Ovary (tissue), 3 donors: ENCODE measurements at regions not wholly inside any gene's neighbourhood (a gene's known extent, or its start where the extent isn't known, plus 50 kb on each side); places are given as distances from the start of the nearest gene placed in this dataset.

ENCODE experiments used
- CTCF ChIP-seq, 3 donors: fragments of 450-650 bp in 2 of 3; fragments of 200-600 bp in 1 of 3; IDR thresholded peaks; one replicate each; pipeline versions ENCODE4 v1.5.1 to v1.8.0; 2016 to 2022; ENCODE audit warnings: antibody characterized with exemption in 3 of 3, mild to moderate bottlenecking in 1 of 3
- EP300 ChIP-seq: sonication (generic); formaldehyde crosslinking; IDR thresholded peaks from one replicate; pipeline ENCODE4 v1.6.1; 2017; ENCODE audit warnings: antibody characterized with exemption
- POLR2A ChIP-seq: fragments of 450-650 bp; IDR thresholded peaks from one replicate; pipeline ENCODE4 v1.6.1; 2017; ENCODE audit warnings: antibody characterized with exemption, mild to moderate bottlenecking, moderate library complexity
- donor health status: DM: no; HTN: no; CAD: no.

GRCh38 chr10:43000651-43001426 lies 76.0 kb upstream of the RET start:
- TF ChIP-seq CTCF (IDR thresholded peaks at IDR 0.05): no peak
- no peak for TF ChIP-seq EP300
- no peak for TF ChIP-seq POLR2A
